Right hindlimb (tissue), 1 donor: ENCODE measurements at regions not wholly inside any gene's neighbourhood (a gene's known extent, or its start where the extent isn't known, plus 50 kb on each side); places are given as distances from the start of the nearest gene placed in this dataset.
"Not testable (repeated sequence)": the region's sequence is repeated elsewhere in the genome, so short reads cannot be mapped to it uniquely, and the experiment has no call there.

Source experiments
- DNase-seq: peaks from one replicate; pipeline ENCODE4 v3.0.0-alpha.2; 2018

DNA sequence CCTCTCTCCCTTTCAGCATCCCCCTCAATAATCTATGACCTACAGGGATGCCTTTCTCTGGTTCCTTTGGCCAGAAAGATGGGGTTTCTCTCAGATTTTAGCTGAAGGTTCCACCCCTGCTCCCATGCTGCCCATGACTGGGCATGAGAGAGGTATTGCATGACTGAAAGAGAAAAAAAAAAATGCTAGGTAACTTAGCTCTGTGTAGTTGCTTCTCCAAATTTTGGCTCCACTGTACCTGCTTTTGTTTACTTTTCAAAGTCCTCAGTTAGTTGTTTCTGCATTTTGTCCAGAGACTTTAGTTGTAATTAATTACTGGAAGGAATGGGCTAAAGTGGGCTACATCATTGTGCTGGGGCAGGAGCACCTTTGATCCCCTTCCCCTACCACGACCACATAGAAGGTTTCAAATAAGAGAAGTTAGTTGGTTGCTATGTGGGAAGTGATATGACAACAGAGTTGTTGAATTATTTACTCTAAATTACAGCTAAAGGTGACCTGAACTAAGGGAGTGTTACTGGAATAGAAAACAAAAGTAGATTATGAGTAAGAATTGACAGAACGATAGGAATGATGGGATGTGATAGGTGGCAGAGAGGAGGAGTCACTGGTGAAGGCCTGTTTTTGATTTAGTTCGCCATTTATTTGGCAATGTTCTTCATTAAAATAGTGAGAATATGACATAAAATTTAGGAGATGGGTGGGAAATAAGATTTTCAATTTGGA is 605.4 kb upstream of the NR2F2 start:
- DNase-seq, result no peak

- DNase-seq, result no peak
Measured at GRCh38 chr15:95726891-95727290, 603.6 kb upstream of the NR2F2 start.

- no peak for DNase-seq
Measured at GRCh38 chr15:95733931-95734330, 596.6 kb upstream of the NR2F2 start.

DNA sequence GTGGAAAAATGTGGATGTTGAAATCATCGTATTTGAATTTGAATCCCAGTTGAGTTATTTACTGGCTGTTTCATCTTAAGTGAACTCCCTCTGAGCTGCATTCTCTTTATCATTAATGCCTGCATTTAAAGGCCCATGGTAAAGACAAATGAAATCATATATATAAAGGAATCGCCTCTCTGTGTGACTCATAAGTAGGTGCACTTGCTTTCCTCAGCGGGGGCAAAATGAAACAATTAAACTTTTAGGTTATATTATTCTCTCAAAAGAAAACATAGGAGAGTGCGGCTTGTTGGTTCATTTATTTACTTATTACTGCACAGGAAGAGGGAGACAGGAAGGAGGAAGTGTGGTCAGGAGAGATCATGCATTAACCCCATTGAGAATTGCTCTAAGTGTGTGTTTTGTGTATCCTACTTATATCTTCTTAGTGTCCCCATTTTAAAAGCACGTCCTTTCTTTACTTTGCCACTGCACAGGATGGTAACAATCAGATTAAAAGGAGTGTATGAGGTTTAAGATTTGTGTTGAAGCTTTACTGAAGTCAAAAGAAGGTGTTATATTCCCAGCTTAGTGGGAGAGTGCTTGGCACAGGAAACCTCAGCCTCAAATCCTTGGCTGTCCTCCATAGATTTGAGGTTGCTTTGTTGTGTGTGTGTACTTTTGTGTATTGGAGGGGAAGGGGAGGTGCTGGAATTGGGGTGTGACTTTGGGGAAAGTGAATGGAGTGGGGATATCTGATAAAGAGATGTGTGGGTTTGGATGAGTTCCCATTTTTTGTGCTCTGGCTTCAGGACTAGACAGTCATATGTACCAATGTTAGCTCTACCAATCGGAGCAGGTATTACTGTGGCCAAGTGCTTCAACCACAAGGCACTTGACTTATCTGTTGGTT is 595.8 kb upstream of the NR2F2 start:
- DNase-seq, result no peak

DNA sequence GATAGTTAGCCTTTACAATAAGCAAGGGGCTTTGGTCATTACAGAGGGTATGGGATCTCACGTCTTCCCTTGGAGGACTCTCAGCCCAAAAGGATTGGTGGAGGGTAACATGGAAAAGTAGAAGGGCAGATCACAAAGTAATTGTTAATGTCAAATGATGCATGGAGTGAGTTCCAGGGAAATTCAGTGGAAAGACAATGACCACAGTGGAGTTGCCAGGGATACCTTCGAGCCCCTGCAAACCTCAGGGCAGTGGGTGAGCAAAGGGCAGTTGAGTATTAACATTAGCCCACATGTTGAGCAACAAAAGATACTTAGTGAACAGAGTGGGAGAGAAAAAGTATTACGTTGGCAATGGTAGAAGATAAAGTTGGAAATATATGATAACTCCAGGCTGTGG is 593.4 kb upstream of the NR2F2 start:
- no peak for DNase-seq

- DNase-seq, result no peak
Measured at GRCh38 chr15:95739131-95739530, 591.4 kb upstream of the NR2F2 start.

DNA sequence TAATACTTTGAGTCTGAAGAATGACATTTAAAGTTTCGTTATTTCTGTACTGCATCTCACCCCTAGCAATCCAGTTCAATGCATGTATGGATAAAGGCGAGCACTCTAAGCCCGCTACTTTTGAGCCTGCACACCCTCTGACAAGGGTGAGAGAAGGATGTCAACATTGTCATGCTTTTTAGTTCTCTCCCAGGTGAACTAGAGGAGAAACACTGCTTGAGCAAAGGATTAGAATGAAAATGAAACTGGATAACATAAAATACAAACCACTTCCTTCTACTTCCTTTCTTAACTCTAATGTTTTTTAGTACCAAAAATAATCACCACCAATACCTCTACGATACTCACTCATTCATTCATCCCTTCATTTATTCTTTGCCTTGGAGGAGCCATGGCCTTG is 588.7 kb upstream of the NR2F2 start:
- DNase-seq, result no peak

GRCh38 chr15:95742256-95742655 is 588.2 kb upstream of the NR2F2 start:
- no peak for DNase-seq

GRCh38 chr15:95742836-95743235 is 587.7 kb upstream of the NR2F2 start:
- no peak for DNase-seq

DNA sequence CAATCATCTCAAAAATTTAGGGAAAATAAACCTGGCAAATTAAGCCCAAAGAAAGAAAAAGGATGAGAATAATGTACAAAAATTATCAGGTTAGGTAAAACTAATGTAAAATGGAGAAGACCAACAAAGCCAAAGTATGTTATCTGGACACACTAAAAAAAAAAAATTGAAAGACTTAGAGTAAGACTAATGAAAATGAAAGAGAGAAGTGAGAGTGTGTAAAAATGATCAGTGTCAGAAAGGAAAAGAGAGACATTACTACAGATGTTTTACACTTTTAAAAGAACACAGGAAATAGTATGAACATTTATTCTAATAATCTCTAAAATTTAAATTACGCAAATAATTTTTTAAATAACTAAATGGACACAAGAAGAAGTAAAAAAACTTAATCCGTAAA is 573.3 kb upstream of the NR2F2 start:
- no peak for DNase-seq

DNA sequence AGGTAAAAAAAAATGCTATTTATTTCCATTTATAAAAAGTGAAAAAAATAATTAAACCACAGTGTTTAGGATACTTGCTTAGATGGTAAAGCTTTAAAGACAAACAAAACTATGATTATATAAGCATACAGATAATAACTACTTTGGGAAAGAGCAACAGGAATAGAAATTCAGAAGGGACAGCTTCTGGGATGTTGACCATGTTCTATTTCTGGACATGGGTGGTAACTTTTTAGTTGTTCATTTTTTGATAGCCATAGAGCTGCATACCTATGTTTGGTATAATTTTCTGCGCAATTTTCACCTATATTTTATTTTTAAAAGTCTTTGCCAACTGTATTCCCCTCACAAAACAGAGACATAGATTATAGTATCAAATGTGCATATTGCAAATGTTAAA is 572.0 kb upstream of the NR2F2 start:
- DNase-seq, result no peak

DNA sequence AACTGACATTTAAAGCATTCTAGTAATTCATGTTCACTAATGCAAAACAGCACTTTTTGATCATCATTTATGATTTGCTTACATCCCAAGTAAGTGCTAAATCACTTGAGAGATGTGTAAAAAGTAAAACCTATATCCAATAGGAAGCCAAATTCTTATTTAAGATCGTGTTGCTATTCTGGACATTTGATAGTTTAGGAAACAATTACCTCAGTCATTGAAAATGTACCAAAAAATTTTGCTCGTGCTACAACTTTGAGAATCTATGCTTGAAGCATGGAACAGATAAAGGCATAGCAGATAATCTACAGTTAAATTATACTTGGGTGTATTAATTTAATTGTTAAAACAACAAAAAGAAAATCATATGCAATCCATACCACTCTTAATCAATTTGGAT is 571.6 kb upstream of the NR2F2 start:
- no peak for DNase-seq

- DNase-seq, result no peak
Measured at GRCh38 chr15:95760508-95760907, 570.0 kb upstream of the NR2F2 start.

DNA sequence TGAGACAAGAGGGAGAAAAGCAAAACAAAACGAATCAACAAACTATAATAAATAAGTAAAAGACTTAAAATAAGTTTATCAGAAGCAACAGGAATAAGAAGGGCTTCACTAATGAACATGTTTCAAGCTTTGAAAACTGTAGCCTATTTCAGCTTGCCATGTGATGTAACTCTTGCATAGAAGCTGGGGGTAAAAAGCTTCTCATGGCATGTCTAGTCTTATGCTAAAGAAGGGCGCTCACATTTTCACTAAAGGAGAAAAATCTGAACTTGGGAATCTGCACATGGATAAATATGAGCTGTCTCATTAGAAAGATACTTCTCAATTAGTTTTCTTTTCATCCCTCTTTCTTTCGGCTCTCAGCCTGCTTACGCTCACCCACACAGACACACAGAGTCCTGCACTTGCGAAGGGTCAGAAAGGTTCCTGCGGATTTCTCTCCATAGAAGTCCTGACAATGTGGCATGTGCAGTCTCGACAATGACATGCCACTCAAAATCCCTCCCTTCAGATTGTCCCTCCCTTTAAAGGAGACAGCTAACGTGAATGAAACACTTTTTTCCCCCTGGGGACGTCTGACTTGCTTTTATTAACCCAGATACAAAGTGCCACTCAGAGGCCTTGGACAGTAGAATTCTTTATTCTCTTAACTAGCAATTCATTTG is 568.9 kb upstream of the NR2F2 start:
- DNase-seq, result no peak

- DNase-seq, result no peak
Measured at GRCh38 chr15:95763426-95763825, 567.1 kb upstream of the NR2F2 start.

- DNase-seq, result no peak
Measured at GRCh38 chr15:95765161-95765560, 565.3 kb upstream of the NR2F2 start.

DNA sequence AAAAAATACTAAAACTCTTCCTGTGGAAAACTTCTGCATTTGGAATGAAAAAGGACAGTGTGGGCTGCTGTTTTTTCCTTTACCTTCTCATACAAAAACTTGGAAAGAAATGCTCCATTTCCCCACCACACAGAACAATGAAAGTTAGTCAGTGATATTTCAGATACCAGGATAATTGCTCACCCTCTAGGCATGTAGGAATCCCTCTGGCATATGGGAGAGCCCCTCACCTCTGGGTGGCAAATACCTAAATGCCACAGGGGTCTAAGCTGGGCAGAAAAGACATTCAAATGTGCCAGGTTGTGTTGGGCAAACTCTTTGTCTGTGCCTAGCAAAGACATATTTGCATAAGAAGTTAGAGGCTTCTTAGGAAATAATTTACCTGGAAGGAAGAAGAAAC is 560.3 kb upstream of the NR2F2 start:
- no peak for DNase-seq

DNA sequence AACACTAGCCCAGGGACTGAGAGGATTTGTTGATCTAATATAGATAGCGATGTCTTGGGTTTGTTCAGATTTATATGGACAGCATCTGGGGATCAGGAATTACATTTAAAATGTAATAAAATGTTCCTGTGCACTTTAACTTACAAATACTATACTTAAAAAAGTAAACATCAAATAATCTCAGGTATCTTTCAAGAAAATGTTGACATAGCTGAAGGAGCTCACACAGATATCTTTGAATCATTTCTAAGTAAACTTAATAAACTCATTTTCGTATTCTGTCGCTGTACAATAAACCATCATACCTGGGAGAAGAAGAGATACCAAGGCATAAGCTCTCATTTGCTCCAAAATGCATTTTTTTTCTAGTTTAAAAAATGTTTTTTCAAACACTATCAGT is 557.5 kb upstream of the NR2F2 start:
- no peak for DNase-seq

- no peak for DNase-seq
Measured at GRCh38 chr15:95784508-95784907, 546.0 kb upstream of the NR2F2 start.

DNA sequence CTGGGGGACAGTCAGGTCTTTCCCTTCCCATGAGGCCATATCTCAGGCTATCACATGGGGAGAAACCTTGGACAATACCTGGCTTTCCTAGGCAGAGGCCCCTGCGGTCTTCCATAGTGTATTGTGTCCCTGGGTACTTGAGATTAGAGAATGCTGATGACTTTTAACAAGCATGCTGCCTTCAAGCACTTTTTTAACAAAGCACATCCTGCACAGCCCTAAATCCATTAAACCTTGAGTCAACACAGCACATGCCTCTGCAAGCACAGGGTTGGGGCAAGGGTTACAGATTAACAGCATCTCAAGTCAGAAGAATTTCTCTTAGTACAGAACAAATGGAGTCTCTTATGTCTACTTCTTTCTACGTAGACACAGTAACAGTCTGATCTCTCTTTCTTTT is 545.2 kb upstream of the NR2F2 start:
- not testable (repeated sequence) for DNase-seq

DNA sequence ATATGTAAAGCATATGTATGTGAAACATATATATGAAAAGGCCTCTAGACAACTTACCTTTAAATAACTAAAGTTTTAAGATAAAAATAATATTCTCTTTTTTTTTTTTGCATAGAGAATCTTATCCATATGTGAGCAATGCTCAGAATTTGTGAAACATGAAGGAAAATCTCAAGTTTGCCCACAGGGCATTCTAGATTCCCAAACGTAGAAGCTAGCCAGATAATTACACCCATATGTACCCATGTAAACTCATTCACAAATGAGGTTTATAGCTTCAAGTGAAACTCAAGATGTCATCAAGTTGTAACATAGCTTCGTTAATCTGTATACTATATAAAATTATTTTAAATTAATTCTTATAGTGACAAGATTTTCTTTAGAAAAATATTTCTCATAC is 537.3 kb upstream of the NR2F2 start:
- DNase-seq, result no peak

GRCh38 chr15:95795386-95795785 is 535.1 kb upstream of the NR2F2 start:
- DNase-seq, result no peak

GRCh38 chr15:95799286-95800200 is 531.0 kb upstream of the NR2F2 start:
- DNase-seq, result no peak
